ENCODE measurements at regions not wholly inside any gene's neighbourhood (a gene's known extent, or its start where the extent isn't known, plus 50 kb on each side); places are given as distances from the start of the nearest gene placed in this dataset.

DNA sequence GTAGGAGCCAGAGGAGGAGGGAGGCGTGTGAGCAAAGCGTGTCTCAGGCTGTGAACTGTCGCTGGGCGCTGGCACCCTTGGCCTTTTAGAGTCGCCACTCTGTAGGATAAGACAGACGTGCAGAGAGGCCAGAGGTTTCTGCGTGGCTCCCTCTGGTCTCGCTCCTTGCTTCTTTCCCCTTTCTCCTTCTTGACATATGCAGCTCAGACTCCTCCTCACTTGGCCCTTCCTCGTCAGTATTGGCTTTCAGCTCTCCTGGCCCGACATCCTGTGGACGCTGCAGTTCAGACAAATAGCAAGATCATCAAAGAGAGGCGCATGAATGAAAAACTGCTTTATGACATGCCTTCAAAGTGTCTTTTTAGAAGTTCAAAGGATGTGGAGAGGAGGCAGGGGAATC, 116.8 kb upstream of the SPRY4 start:
- BruUV-seq (replicated peaks), result no TSS peak
- Histone ChIP-seq H3K9me1 (replicated peaks; ENCODE audit: control insufficient read depth, extremely low read depth, insufficient read depth, low read length) (no peaks in the 10 kb centered on the region), H4K20me1 (replicated peaks; ENCODE audit: control insufficient read depth, extremely low read depth, insufficient read depth, low read length) (no peaks in the 10 kb centered on the region), H3K9me3 (replicated peaks; ENCODE audit: control insufficient read depth, insufficient read depth, low read length) (no peaks in the 10 kb centered on the region), H3K4me1 (ENCODE audit: control insufficient read depth, extremely low read depth, insufficient read depth, low read length) (peaks cover 16% of the 10 kb centered on the region), H3K36me3 (ENCODE audit: control insufficient read depth in 2 of 2, extremely low read depth in 1 of 2, insufficient read depth in 2 of 2, low read length in 2 of 2) (no peaks in the 10 kb centered on the region), H3K27me3 (ENCODE audit: control insufficient read depth in 2 of 2, insufficient read depth in 2 of 2, low read length in 2 of 2) (no peaks in the 10 kb centered on the region), H3K4me2 (ENCODE audit: insufficient read depth, low read length) (no peak overlapping the region), H3K4me3 (replicated peaks in 1 of 3; ENCODE audit: insufficient read depth in 1 of 3, low read depth in 1 of 3, low read length in 3 of 3) (no peak overlapping the region), H3K79me2 (ENCODE audit: control insufficient read depth, insufficient read depth, low read length) (no peaks in the 10 kb centered on the region), H3K9ac (replicated peaks; ENCODE audit: extremely low read depth, insufficient read depth, low read length) (no peak overlapping the region), H3K27ac (ENCODE audit: insufficient read depth, low read depth, low read length) (no peak overlapping the region), H2AFZ (ENCODE audit: low read depth, low read length) (no peak overlapping the region)
- CTCF ChIA-PET, result no interaction called here
- intact Hi-C loops (cut with micrococcal nuclease) (no loop called here), dilution Hi-C loops (cut with MboI; ENCODE audit: extremely low pct_ligation_motif_present, low sequenced_read_pairs) (no loop called here)
- POLR2A ChIA-PET, result no interaction called here
- DNase-seq (ENCODE audit: low read depth, low spot score) (no peak), FAIRE-seq (peak; percentile 26)
- TF ChIP-seq MYC (IDR thresholded peaks at IDR 0.05; ENCODE audit: low read depth, low read length), result no peak
- TF ChIP-seq POLR2A (IDR thresholded peaks at IDR 0.05; ENCODE audit: low read depth, low read length), result no peak
- no peak for TF ChIP-seq FOS (IDR thresholded peaks at IDR 0.05; ENCODE audit: borderline replicate concordance, insufficient read depth, low read length)
- TF ChIP-seq POLR2AphosphoS5 (IDR thresholded peaks at IDR 0.05; ENCODE audit: insufficient read depth, low read depth, low read length), result no peak
- no peak for TF ChIP-seq CTCF (IDR thresholded peaks at IDR 0.05; ENCODE audit: extremely low read depth in 1 of 2, insufficient read depth in 1 of 2, low read depth in 1 of 2, low read length in 2 of 2)
- TF ChIP-seq GATA2 (IDR thresholded peaks at IDR 0.05; ENCODE audit: insufficient read depth, insufficient read length, low read depth, low read length), result no peak
- TF ChIP-seq EZH2 (IDR thresholded peaks at IDR 0.05; ENCODE audit: borderline replicate concordance, low read depth, low read length, severe bottlenecking), result no peak
- TF ChIP-seq JUN (IDR thresholded peaks at IDR 0.05; ENCODE audit: borderline replicate concordance, insufficient read depth, insufficient read length, low read depth), result no peak
- TF ChIP-seq, protein P1, sequence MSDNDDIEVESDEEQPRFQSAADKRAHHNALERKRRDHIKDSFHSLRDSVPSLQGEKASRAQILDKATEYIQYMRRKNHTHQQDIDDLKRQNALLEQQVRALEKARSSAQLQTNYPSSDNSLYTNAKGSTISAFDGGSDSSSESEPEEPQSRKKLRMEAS (IDR thresholded peaks at IDR 0.05; ENCODE audit: insufficient read depth, insufficient read length), result no peak
